OCI-LY1 (cell line): ENCODE measurements at regions not wholly inside any gene's neighbourhood (a gene's known extent, or its start where the extent isn't known, plus 50 kb on each side); places are given as distances from the start of the nearest gene placed in this dataset.

ENCODE experiments used
- H2AFZ ChIP-seq: fragments of 200-600 bp; sonication (generic), shearing (Covaris generic); 2 replicates; pipeline ENCODE4 v1.6.0; 2014; ENCODE audit warnings: antibody characterized with exemption, mild to moderate bottlenecking, low read length
- H3F3A ChIP-seq: fragments of 200-600 bp; sonication (generic), shearing (Covaris generic); 2 replicates; pipeline ENCODE4 v1.6.0; 2014; ENCODE audit warnings: mild to moderate bottlenecking, antibody characterized with exemption, low read length, moderate library complexity; ENCODE audit not compliant: insufficient read depth
- H3K27ac ChIP-seq: fragments of 200-600 bp; sonication (generic); 2 replicates; pipeline ENCODE4 v1.5.1; 2014; ENCODE audit warnings: low read length, mixed run types, mild to moderate bottlenecking, low read depth; ENCODE audit not compliant: poor library complexity, severe bottlenecking
- H3K27me3 ChIP-seq: fragments of 200-600 bp; sonication (generic); 2 replicates; pipeline ENCODE4 v1.6.0; 2014; ENCODE audit warnings: antibody characterized with exemption, mild to moderate bottlenecking, low read length, moderate library complexity; ENCODE audit not compliant: insufficient read depth
- H3K36me3 ChIP-seq: fragments of 200-600 bp; sonication (generic); 2 replicates; pipeline ENCODE4 v1.6.1; 2014; ENCODE audit warnings: mild to moderate bottlenecking, antibody characterized with exemption, low read length, moderate library complexity, mixed read lengths; ENCODE audit not compliant: insufficient read depth
- H3K4me1 ChIP-seq: fragments of 200-600 bp; sonication (generic); 2 replicates; pipeline ENCODE4 v1.5.1; 2014; ENCODE audit warnings: mild to moderate bottlenecking, low read length, moderate library complexity; ENCODE audit not compliant: insufficient read depth, severe bottlenecking
- H3K4me2 ChIP-seq: fragments of 200-600 bp; sonication (generic), shearing (Covaris generic); 2 replicates; pipeline ENCODE4 v1.6.1; 2014; ENCODE audit warnings: low read length
- H3K4me3 ChIP-seq: fragments of 200-600 bp; sonication (generic); 2 replicates; pipeline ENCODE4 v1.5.1; 2014; ENCODE audit warnings: low read length, low read depth, mild to moderate bottlenecking, mixed read lengths; ENCODE audit not compliant: poor library complexity, severe bottlenecking
- H3K79me2 ChIP-seq: fragments of 200-600 bp; shearing (Covaris generic); 2 replicates; pipeline ENCODE4 v1.6.1; 2016; ENCODE audit warnings: mixed run types, low read length, mixed read lengths; ENCODE audit not compliant: insufficient read depth
- H3K9ac ChIP-seq: fragments of 200-600 bp; sonication (generic), shearing (Covaris generic); 2 replicates; pipeline ENCODE4 v1.6.1; 2014; ENCODE audit warnings: mild to moderate bottlenecking, low read length, mixed read lengths
- H3K9me2 ChIP-seq: fragments of 200-600 bp; sonication (generic), shearing (Covaris generic); 2 replicates; pipeline ENCODE4 v1.6.1; 2014; ENCODE audit warnings: low read depth, mild to moderate bottlenecking, low read length, mixed read lengths
- H3K9me3 ChIP-seq: fragments of 200-600 bp; shearing (Covaris generic); 2 replicates; pipeline ENCODE4 v1.6.1; 2014; ENCODE audit warnings: low read length, mixed read lengths
- H4K20me1 ChIP-seq: fragments of 200-600 bp; sonication (generic), shearing (Covaris generic); 2 replicates; pipeline ENCODE4 v1.6.0; 2016; ENCODE audit warnings: mild to moderate bottlenecking, low read length; ENCODE audit not compliant: insufficient read depth
- CTCF ChIP-seq: fragments of 200-600 bp; sonication (generic), shearing (Covaris generic); IDR thresholded peaks from 2 replicates; pipeline ENCODE4 v1.5.1; 2017; ENCODE audit warnings: mild to moderate bottlenecking, antibody characterized with exemption, low read length, moderate library complexity, mixed read lengths
- EZH2 ChIP-seq: fragments of 200-600 bp; sonication (generic), shearing (Covaris generic); IDR thresholded peaks from 2 replicates; pipeline ENCODE4 v1.8.0; 2017; ENCODE audit warnings: borderline replicate concordance, mixed run types, mild to moderate bottlenecking, antibody characterized with exemption, low read length, moderate library complexity, mixed read lengths

DNA sequence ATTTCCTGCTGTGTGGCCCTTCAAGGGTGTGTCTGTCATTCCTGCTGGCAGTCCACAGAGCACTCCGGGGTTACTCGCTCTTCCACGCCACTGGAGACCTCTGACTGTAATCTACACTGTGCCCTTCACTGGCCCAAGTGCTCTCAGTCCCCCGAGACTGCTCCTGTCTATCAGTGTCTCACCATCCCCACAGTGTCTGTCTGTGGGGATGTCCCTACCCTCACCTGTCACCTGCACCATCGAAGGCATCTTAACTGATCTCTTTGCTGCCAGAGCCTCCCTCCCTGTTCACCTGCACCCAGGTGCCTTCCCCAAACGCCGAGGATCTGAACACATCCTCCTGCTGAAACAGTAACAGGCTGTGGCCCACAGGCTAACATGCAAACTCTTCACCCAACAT, 136.7 kb downstream of the MATN1 start:
- H3K27me3 ChIP-seq = no peaks in the 10 kb centered on the region
- no peaks in the 10 kb centered on the region for H3F3A ChIP-seq
- no peak overlapping the region for H3K27ac ChIP-seq
- H3K9me2 ChIP-seq = no peaks in the 10 kb centered on the region
- H3K9ac ChIP-seq = no peak overlapping the region
- TF ChIP-seq CTCF (no peak), EZH2 (no peak)
- no peaks in the 10 kb centered on the region for H4K20me1 ChIP-seq
- no peak overlapping the region for H3K4me3 ChIP-seq
- H3K9me3 ChIP-seq = no peaks in the 10 kb centered on the region
- H2AFZ ChIP-seq = no peak overlapping the region
- H3K79me2 ChIP-seq = no peaks in the 10 kb centered on the region
- no peaks in the 10 kb centered on the region for H3K36me3 ChIP-seq
- no peak overlapping the region for H3K4me2 ChIP-seq
- H3K4me1 ChIP-seq = no peaks in the 10 kb centered on the region

- Histone ChIP-seq H3K9me2 (no peaks in the 10 kb centered on the region), H3K9me3 (no peaks in the 10 kb centered on the region), H3K4me1 (no peaks in the 10 kb centered on the region), H3K79me2 (no peaks in the 10 kb centered on the region), H3K9ac (no peak overlapping the region), H4K20me1 (no peaks in the 10 kb centered on the region), H3K27me3 (no peaks in the 10 kb centered on the region), H3K27ac (no peak overlapping the region), H2AFZ (no peak overlapping the region), H3K4me2 (no peak overlapping the region), H3K4me3 (no peak overlapping the region), H3K36me3 (no peaks in the 10 kb centered on the region), H3F3A (no peaks in the 10 kb centered on the region)
- no peak for TF ChIP-seq CTCF
- no peak for TF ChIP-seq EZH2
These were observed 143.8 kb downstream of the MATN1 start for GRCh38 chr1:30579580-30579979.

DNA sequence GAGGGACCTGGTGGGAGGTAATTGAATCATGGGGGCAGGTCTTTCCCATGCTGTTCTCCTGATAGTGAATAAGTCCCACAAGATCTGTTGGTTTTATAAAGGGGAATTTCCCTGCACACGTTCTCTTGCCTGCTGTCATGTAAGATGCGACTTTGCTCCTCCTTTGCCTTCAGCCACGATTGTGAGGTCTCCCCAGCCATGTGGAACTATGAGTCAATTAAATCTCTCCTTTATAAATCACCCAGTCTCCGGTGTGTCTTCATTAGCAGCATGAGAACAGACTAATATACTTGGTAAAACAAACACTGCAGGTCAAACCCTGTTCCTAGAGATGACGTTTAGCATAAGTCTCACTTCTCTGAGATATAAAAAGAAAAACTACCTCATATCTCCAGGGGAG, 148.3 kb downstream of the MATN1 start:
- Histone ChIP-seq H3K36me3 (no peaks in the 10 kb centered on the region), H3K4me3 (no peak overlapping the region), H3K9me2 (no peaks in the 10 kb centered on the region), H3K27me3 (no peaks in the 10 kb centered on the region), H3K27ac (no peak overlapping the region), H3F3A (no peaks in the 10 kb centered on the region), H3K79me2 (no peaks in the 10 kb centered on the region), H3K4me2 (no peak overlapping the region), H3K9me3 (no peaks in the 10 kb centered on the region), H3K9ac (no peak overlapping the region), H3K4me1 (no peaks in the 10 kb centered on the region), H4K20me1 (no peaks in the 10 kb centered on the region), H2AFZ (no peak overlapping the region)
- TF ChIP-seq CTCF (no peak), EZH2 (no peak)
